Type B pancreatic cell (in vitro differentiated cells): ENCODE measurements at regions not wholly inside any gene's neighbourhood (a gene's known extent, or its start where the extent isn't known, plus 50 kb on each side); places are given as distances from the start of the nearest gene placed in this dataset.

Experiments used
- DNase-seq: peaks from one replicate; pipeline ENCODE4 v3.0.0; 2021; ENCODE audit warnings: mixed read lengths; ENCODE audit not compliant: unreplicated experiment; ENCODE audit errors: extremely low spot score
- H3K27ac Mint-ChIP-seq: 2 replicates; pipeline ENCODE4 v1.8.0; 2021; ENCODE audit warnings: mild to moderate bottlenecking, mixed read lengths
- H3K27me3 Mint-ChIP-seq: 2 replicates; pipeline ENCODE4 v1.8.0; 2021; ENCODE audit warnings: mixed read lengths
- H3K36me3 Mint-ChIP-seq: 2 replicates; pipeline ENCODE4 v1.8.0; 2021; ENCODE audit warnings: mixed read lengths
- H3K4me1 Mint-ChIP-seq: one replicate; pipeline ENCODE4 v1.8.0; 2021; ENCODE audit warnings: mixed read lengths; ENCODE audit not compliant: unreplicated experiment
- H3K4me3 Mint-ChIP-seq: 2 replicates; pipeline ENCODE4 v1.8.0; 2021; ENCODE audit warnings: mild to moderate bottlenecking, mixed read lengths
- H3K9me3 Mint-ChIP-seq: 2 replicates; pipeline ENCODE4 v1.8.0; 2021; ENCODE audit warnings: mixed read lengths
- TF ChIP-seq, protein P1 (sequence below): fragments of 200-600 bp; sonication (generic); conservative IDR thresholded peaks from 2 replicates; pipeline ENCODE4 v1.5.0; 2021; ENCODE audit warnings: antibody characterized with exemption, mild to moderate bottlenecking

DNA sequence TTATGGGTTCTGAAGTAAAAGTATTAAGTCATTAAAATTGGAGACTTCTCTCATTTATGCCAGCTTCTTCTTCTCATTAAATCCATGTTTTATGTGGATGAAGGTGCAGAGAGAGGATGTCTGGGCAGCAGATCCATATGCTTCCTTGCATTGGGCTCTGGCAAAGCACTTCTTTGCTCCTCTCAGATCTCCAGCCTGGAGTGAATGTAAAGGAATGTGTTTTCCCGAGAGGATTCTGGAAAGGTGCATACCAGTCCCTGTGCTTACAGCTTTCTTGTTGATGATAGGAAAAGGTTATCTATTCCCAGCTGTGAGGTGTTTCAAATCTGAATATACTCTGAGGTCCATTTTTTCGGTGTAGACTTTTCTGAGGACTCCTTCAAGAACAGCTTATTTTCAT lies 79.9 kb upstream of the PEX5L start:
- H3K4me1 Mint-ChIP-seq = no peaks in the 10 kb centered on the region
- no peak overlapping the region for H3K4me3 Mint-ChIP-seq
- no peak for DNase-seq
- no peaks in the 10 kb centered on the region for H3K36me3 Mint-ChIP-seq
- no peaks in the 10 kb centered on the region for H3K9me3 Mint-ChIP-seq
- H3K27ac Mint-ChIP-seq = no peak overlapping the region
- TF ChIP-seq, protein P1, sequence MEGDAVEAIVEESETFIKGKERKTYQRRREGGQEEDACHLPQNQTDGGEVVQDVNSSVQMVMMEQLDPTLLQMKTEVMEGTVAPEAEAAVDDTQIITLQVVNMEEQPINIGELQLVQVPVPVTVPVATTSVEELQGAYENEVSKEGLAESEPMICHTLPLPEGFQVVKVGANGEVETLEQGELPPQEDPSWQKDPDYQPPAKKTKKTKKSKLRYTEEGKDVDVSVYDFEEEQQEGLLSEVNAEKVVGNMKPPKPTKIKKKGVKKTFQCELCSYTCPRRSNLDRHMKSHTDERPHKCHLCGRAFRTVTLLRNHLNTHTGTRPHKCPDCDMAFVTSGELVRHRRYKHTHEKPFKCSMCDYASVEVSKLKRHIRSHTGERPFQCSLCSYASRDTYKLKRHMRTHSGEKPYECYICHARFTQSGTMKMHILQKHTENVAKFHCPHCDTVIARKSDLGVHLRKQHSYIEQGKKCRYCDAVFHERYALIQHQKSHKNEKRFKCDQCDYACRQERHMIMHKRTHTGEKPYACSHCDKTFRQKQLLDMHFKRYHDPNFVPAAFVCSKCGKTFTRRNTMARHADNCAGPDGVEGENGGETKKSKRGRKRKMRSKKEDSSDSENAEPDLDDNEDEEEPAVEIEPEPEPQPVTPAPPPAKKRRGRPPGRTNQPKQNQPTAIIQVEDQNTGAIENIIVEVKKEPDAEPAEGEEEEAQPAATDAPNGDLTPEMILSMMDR = no peak
- peaks cover 45% of the 10 kb centered on the region for H3K27me3 Mint-ChIP-seq

DNA sequence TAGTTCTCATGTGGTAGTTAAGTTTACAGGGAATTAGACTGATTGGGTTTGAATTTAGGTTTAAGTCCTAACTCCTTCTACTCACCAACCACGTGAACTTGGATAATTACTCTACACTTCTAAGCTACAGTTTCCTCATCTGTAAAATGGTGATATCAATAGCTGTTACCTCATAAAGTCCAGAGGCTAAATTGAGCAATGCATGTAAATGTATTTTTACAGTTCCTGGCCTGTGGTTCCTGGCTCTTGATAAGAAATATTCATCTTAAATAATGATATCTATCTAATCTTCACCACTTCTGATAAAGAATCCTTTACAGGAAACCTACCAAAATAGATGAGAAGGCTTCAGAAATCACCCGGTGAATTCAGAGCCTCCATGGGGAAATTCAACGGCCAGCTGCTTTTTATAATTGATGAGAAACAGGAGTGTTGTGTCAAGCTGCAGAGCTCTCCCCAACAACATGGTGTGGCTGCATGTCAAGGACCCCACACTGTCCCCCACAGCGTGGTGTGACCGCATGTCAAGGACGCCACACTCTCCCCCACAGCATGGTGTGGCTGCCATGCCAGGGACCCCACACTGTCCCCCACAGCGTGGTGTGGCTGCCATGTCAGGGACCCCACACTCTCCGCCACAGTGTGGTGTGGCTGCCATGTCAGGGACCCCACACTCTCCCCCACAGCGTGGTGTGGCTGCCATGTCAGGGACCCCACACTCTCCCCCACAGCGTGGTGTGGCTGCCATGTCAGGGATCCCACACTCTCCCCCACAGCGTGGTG lies 80.8 kb upstream of the PEX5L start:
- no peak for DNase-seq
- Mint-ChIP-seq H3K27me3 (peaks cover 43% of the 10 kb centered on the region), H3K4me3 (no peak overlapping the region), H3K9me3 (no peaks in the 10 kb centered on the region), H3K27ac (no peak overlapping the region), H3K4me1 (no peaks in the 10 kb centered on the region), H3K36me3 (no peaks in the 10 kb centered on the region)
- TF ChIP-seq, protein P1 = no peak

DNA sequence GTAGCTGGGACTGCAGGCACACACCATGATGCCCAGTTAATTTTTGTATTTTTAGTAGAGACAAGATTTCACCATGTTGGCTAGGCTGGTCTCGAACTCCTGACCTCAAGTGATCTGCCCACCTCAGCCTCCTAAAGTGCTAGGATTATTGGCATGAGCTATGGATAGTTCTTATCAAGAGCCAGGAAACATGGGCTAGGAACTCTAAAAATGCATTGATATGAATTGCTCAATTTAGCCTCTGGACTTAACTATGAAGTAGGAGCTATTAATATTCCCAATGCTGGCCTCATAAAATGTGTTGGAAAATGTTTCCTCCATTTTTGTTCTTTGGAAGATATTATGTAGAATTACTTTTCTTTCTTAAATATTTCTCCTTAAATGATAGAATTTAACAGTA lies 82.8 kb upstream of the PEX5L start:
- Mint-ChIP-seq H3K27me3 (peaks cover 30% of the 10 kb centered on the region), H3K4me1 (no peaks in the 10 kb centered on the region)
- TF ChIP-seq, protein P1 = no peak

DNA sequence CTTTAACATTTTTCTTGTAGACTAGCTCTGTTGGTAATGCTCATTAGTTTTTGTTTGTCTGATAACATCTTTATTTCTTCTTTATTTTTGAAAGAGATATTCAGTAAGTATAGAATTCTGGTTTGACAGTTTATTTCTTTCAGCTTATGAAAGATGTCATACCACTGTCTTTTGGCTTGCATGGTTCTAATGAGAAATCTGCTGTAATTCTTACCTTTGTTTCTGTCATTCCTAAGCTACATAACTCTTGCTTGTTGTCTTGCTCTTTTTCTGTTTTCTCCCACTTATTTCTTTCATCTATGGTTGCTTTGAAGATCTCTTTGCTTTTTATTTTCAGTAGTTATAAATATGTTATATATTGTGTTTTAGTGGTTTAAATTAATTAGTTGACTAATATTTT lies 87.2 kb upstream of the PEX5L start:
- H3K4me1 Mint-ChIP-seq = no peaks in the 10 kb centered on the region

More for the DNA sequence above, 82.8 kb upstream of the PEX5L start:
- DNase-seq = no peak
- Mint-ChIP-seq H3K27ac (no peak overlapping the region), H3K9me3 (no peaks in the 10 kb centered on the region), H3K4me3 (no peak overlapping the region), H3K36me3 (no peaks in the 10 kb centered on the region)

DNA sequence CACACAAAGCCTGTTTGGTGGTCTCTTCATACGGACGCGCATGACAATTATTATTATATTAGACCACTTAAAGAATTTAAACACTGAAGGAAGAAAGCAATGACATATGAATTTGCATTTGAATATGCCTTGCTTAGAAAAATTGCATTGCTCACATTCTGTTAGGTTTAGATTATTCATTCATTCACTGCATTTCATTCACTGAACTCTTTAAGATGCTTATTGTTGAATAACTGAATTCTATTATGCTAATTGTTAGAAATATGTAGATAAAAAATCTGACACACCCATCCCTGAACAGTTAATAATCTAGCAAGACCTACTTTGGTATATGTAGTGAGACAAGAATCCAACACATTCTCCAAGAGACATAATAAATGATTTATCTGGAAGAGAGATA lies 94.4 kb upstream of the PEX5L start:
- Mint-ChIP-seq H3K4me3 (no peak overlapping the region), H3K36me3 (no peaks in the 10 kb centered on the region), H3K27me3 (no peaks in the 10 kb centered on the region), H3K9me3 (no peaks in the 10 kb centered on the region), H3K27ac (no peak overlapping the region), H3K4me1 (no peaks in the 10 kb centered on the region)
- no peak for DNase-seq
- TF ChIP-seq, protein P1 = no peak

More for the DNA sequence above, 87.2 kb upstream of the PEX5L start:
- no peak overlapping the region for H3K27ac Mint-ChIP-seq
- TF ChIP-seq, protein P1 = no peak
- no peaks in the 10 kb centered on the region for H3K36me3 Mint-ChIP-seq
- H3K4me3 Mint-ChIP-seq = no peak overlapping the region
- no peak for DNase-seq
- H3K27me3 Mint-ChIP-seq = peaks cover 7% of the 10 kb centered on the region
- H3K9me3 Mint-ChIP-seq = no peaks in the 10 kb centered on the region
